ENCODE measurements at regions not wholly inside any gene's neighbourhood (a gene's known extent, or its start where the extent isn't known, plus 50 kb on each side); places are given as distances from the start of the nearest gene placed in this dataset.

- TF ChIP-seq RXRA (IDR thresholded peaks at IDR 0.05; ENCODE audit: borderline replicate concordance, low read depth) = peak; percentile 30; the same call in 1 of the 2 replicates
- TF ChIP-seq YY1 (IDR thresholded peaks at IDR 0.05; ENCODE audit: low read depth) = no peak
- TF ChIP-seq ELF1 (IDR thresholded peaks at IDR 0.05) = peak; percentile 20; the same call in 1 of the 2 replicates
- no peak for TF ChIP-seq IRF3 (IDR thresholded peaks at IDR 0.05; ENCODE audit: low read depth, low read length)
- peak; percentile 97 for TF ChIP-seq TCF12 (IDR thresholded peaks at IDR 0.05)
- peak; percentile 79 for TF ChIP-seq JUND (IDR thresholded peaks at IDR 0.05)
- TF ChIP-seq RAD21 (IDR thresholded peaks at IDR 0.05; ENCODE audit: low read length) = no peak
- TF ChIP-seq MEF2A (IDR thresholded peaks at IDR 0.05; ENCODE audit: borderline replicate concordance, low read depth) = no peak
- TF ChIP-seq FOXM1 (IDR thresholded peaks at IDR 0.05; ENCODE audit: low read depth) = no peak
- TF ChIP-seq MXI1 (IDR thresholded peaks at IDR 0.05; ENCODE audit: low read depth, low read length) = no peak
- TF ChIP-seq FOSL2 (IDR thresholded peaks at IDR 0.05; ENCODE audit: borderline replicate concordance, low read depth) = peak; percentile 83
- TF ChIP-seq, protein P1, sequence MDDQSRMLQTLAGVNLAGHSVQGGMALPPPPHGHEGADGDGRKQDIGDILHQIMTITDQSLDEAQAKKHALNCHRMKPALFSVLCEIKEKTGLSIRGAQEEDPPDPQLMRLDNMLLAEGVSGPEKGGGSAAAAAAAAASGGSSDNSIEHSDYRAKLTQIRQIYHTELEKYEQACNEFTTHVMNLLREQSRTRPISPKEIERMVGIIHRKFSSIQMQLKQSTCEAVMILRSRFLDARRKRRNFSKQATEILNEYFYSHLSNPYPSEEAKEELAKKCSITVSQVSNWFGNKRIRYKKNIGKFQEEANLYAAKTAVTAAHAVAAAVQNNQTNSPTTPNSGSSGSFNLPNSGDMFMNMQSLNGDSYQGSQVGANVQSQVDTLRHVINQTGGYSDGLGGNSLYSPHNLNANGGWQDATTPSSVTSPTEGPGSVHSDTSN (IDR thresholded peaks at IDR 0.05) = peak; percentile 63
- TF ChIP-seq SIN3A (IDR thresholded peaks at IDR 0.05; ENCODE audit: borderline replicate concordance, low read depth, low read length) = no peak
Observed at GRCh38 chr6:16929809-16930208, 168.5 kb upstream of the ATXN1 start (continued).

GRCh38 chr6:16928387-16928786 is 167.1 kb upstream of the ATXN1 start:
- H3K36me3 ChIP-seq (replicated peaks in 1 of 2; ENCODE audit: control insufficient read depth in 1 of 2, insufficient read depth in 2 of 2, low read length in 1 of 2) = no peaks in the 10 kb centered on the region
- no peak overlapping the region for H3K9ac ChIP-seq
- no peaks in the 10 kb centered on the region for H4K20me1 ChIP-seq (ENCODE audit: insufficient read depth)
- H3K27me3 ChIP-seq (ENCODE audit: insufficient read depth) = no peaks in the 10 kb centered on the region
- DNase-seq = no peak
- CTCF ChIA-PET = interaction anchor here (0.6 kb wide), 2 partner anchors 36 to 597 kb away, joined by 3 read pairs; no protein-coding TSS in a partner anchor
- no peak for TF ChIP-seq RFX5 (IDR thresholded peaks at IDR 0.05; ENCODE audit: low read length)
- no peak for TF ChIP-seq FOSL2 (IDR thresholded peaks at IDR 0.05; ENCODE audit: borderline replicate concordance, low read depth)
- TF ChIP-seq FOXM1 (IDR thresholded peaks at IDR 0.05; ENCODE audit: low read depth) = no peak
- TF ChIP-seq EZH2phosphoT487 (IDR thresholded peaks at IDR 0.05; ENCODE audit: borderline replicate concordance, low read depth) = no peak
- no peak for TF ChIP-seq FOXJ3 (CRISPR knock-in tag; IDR thresholded peaks at IDR 0.05)
- TF ChIP-seq USF1 (IDR thresholded peaks at IDR 0.05; ENCODE audit: borderline replicate concordance, low read depth) = no peak
- TF ChIP-seq, protein P2, sequence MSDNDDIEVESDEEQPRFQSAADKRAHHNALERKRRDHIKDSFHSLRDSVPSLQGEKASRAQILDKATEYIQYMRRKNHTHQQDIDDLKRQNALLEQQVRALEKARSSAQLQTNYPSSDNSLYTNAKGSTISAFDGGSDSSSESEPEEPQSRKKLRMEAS (IDR thresholded peaks at IDR 0.05; ENCODE audit: low read depth) = no peak
- TF ChIP-seq CTCF (IDR thresholded peaks at IDR 0.05) = no peak
- TF ChIP-seq ELF1 (IDR thresholded peaks at IDR 0.05) = no peak
- TF ChIP-seq USF2 (IDR thresholded peaks at IDR 0.05; ENCODE audit: borderline replicate concordance, low read depth, low read length) = no peak
- TF ChIP-seq GABPA (IDR thresholded peaks at IDR 0.05; ENCODE audit: low read depth) = no peak
- TF ChIP-seq MEF2A (IDR thresholded peaks at IDR 0.05; ENCODE audit: borderline replicate concordance, low read depth) = no peak
- no peak overlapping the region for H3K27ac ChIP-seq (ENCODE audit: low read depth in 2 of 2, low read length in 1 of 2)
- no peaks in the 10 kb centered on the region for H3K9me2 ChIP-seq
- H3K79me2 ChIP-seq (ENCODE audit: insufficient read depth) = no peaks in the 10 kb centered on the region
- H3K9me3 ChIP-seq = no peaks in the 10 kb centered on the region
- no peak overlapping the region for H2AFZ ChIP-seq (ENCODE audit: low read depth)
- no peak overlapping the region for H3K4me3 ChIP-seq (ENCODE audit: low read depth in 2 of 2, low read length in 1 of 2)
- H3K4me2 ChIP-seq = no peak overlapping the region
- peaks cover 6% of the 10 kb centered on the region for H3F3A ChIP-seq (replicated peaks; ENCODE audit: insufficient read depth)
- H3K4me1 ChIP-seq (ENCODE audit: control insufficient read depth in 1 of 2, insufficient read depth in 2 of 2, low read depth in 1 of 2, low read length in 1 of 2) = 0 out of 4 replicates have a peak, but pooled peaks cover 0 to 5% of the 10 kb centered on the region in 2 experiments
- POLR2A ChIA-PET = no interaction called here
- WGBS (ENCODE audit: low lambda C conversion rate) = 75% methylated on average over 2 of the region's 2 CpGs
